ENCODE measurements at regions not wholly inside any gene's neighbourhood (a gene's known extent, or its start where the extent isn't known, plus 50 kb on each side); places are given as distances from the start of the nearest gene placed in this dataset.

Small RNA genes in the stretch of these regions (small RNA-seq; reads per million reads assigned to genes)
- gene RNU7-13P (ENCODE audit: insufficient read depth in 2 of 3, insufficient read length in 3 of 3, low read depth in 2 of 3, low replicate concordance in 1 of 3) = 0.20 to 4.8 (median 2.6) reads per million in 3 experiments
